Left ventricle myocardium inferior (tissue), 1 donor: ENCODE measurements at regions not wholly inside any gene's neighbourhood (a gene's known extent, or its start where the extent isn't known, plus 50 kb on each side); places are given as distances from the start of the nearest gene placed in this dataset.

Experiments used
- DNase-seq: peaks from one replicate; pipeline ENCODE4 v3.0.0-alpha.2; 2020
- H3K27ac ChIP-seq: fragments of 200-600 bp; replicated peaks from 2 replicates; pipeline ENCODE4 v1.8.0; 2021
- H3K27me3 ChIP-seq: fragments of 200-600 bp; 2 replicates; pipeline ENCODE4 v1.8.0; 2021; ENCODE audit warnings: low read depth
- H3K36me3 ChIP-seq: fragments of 200-600 bp; 2 replicates; pipeline ENCODE4 v1.8.0; 2021
- H3K4me1 ChIP-seq: fragments of 200-600 bp; 2 replicates; pipeline ENCODE4 v1.8.0; 2021
- H3K4me3 ChIP-seq: fragments of 200-600 bp; 2 replicates; pipeline ENCODE4 v1.8.0; 2021; ENCODE audit warnings: mild to moderate bottlenecking, moderate library complexity
- H3K9me3 ChIP-seq: fragments of 200-600 bp; replicated peaks from 2 replicates; pipeline ENCODE4 v1.8.0; 2021
- intact Hi-C: fragments of 100-400 bp; cut with micrococcal nuclease; formaldehyde crosslinking; loops from one replicate; pipeline ENCODE4 v1.11.0; 2022
- TF ChIP-seq, protein P1 (sequence below): fragments of 200-600 bp; IDR thresholded peaks from 2 replicates; pipeline ENCODE4 v1.8.0; 2021; ENCODE audit warnings: antibody characterized with exemption, mild to moderate bottlenecking, borderline replicate concordance
- donor health status: DM: no; HTN: yes; CAD: no; lungs with severe emphysema.

DNA sequence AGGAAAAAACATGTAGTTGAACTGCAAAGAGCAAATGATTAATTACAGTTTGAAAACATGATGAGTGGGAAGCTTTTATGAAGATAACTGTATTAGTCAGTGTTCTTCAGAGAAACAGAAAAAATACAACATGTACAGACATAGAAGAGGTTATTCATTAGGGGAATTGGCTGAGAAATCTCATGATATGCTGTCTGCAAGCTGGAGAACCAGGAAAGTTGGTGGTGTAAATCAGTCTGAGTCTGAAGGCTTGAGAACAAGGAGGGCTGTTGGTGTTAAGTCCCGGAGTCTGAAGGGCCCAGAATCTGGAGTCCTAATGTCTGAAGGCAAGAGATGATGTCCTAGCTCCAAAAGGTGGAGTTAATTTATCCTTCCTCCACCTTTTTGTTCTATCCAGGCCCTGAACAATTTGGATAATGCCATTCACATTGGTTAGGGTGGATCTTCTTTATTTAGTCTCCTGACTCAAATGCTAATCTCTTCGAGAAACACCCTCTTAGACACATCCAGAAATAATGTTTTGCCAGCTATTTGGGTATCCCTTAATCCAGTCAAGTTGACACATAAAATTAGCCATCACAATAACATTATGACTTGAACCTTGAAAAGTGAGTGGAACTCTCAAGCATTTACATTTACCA is 672.9 kb upstream of the PTBP2 start:
- TF ChIP-seq, protein P1, sequence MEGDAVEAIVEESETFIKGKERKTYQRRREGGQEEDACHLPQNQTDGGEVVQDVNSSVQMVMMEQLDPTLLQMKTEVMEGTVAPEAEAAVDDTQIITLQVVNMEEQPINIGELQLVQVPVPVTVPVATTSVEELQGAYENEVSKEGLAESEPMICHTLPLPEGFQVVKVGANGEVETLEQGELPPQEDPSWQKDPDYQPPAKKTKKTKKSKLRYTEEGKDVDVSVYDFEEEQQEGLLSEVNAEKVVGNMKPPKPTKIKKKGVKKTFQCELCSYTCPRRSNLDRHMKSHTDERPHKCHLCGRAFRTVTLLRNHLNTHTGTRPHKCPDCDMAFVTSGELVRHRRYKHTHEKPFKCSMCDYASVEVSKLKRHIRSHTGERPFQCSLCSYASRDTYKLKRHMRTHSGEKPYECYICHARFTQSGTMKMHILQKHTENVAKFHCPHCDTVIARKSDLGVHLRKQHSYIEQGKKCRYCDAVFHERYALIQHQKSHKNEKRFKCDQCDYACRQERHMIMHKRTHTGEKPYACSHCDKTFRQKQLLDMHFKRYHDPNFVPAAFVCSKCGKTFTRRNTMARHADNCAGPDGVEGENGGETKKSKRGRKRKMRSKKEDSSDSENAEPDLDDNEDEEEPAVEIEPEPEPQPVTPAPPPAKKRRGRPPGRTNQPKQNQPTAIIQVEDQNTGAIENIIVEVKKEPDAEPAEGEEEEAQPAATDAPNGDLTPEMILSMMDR: no peak
- no peaks in the 10 kb centered on the region for H3K27me3 ChIP-seq
- no peaks in the 10 kb centered on the region for H3K4me1 ChIP-seq
- H3K27ac ChIP-seq: no peak overlapping the region
- no peak overlapping the region for H3K4me3 ChIP-seq
- H3K36me3 ChIP-seq: no peaks in the 10 kb centered on the region
- intact Hi-C loops: no loop called here
- H3K9me3 ChIP-seq: peaks cover 16% of the 10 kb centered on the region
- DNase-seq: no peak

DNA sequence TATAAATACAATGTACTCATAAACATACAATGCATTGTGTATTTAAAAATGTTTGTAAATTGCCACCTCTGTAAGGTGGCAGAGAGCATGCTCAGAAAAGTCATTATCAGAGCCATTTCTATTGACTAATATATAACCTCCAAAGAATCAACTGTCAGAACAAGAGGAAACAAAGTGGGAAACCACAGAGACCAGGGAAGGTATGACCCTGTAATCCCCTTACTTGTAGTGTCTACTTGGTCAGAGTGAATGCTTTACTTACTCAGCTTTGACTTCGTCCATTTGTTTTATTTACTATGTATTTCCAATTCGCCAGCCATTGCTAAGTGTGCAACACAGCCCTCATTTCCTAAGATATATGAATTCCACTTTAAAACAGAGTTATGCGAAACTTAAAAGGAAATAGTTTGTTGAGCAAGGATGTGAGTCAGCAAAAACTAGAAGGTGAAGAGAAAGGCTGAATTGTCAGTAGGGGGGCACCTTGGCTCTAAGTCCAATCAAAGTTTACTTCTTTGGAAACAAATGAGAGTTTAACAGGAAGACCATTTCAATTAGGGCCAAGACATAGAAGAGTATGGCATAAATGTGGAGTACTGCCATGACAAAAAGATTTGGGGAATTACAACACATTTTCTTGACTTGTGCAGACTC is 671.7 kb upstream of the PTBP2 start:
- Histone ChIP-seq H3K27ac (no peak overlapping the region), H3K9me3 (peaks cover 24% of the 10 kb centered on the region), H3K27me3 (no peaks in the 10 kb centered on the region), H3K4me3 (no peak overlapping the region), H3K4me1 (no peaks in the 10 kb centered on the region), H3K36me3 (no peaks in the 10 kb centered on the region)
- TF ChIP-seq, protein P1: no peak
- intact Hi-C loops: no loop called here
- no peak for DNase-seq

DNA sequence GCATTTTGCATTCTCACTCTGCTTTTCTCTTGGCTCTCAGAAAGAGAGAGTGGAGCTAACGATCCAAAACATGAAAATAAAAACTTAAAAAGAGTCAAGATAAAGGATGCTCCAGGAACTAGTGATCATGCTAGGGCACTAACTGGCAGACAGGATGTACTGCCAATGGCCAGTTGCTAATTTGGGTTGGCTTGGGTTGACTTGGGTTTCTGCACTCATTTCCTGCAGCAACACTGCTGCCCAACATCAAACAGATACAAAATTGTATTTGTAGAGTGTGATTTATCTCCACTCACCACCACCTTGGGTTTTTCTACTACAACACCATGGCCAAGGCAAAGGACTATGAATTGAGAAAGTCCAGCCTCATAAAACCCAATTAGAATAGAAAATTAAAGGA is 662.3 kb upstream of the PTBP2 start:
- intact Hi-C loops: no loop called here
- no peak for DNase-seq
- Histone ChIP-seq H3K4me1 (no peaks in the 10 kb centered on the region), H3K4me3 (no peak overlapping the region), H3K27me3 (no peaks in the 10 kb centered on the region), H3K27ac (no peak overlapping the region), H3K36me3 (no peaks in the 10 kb centered on the region), H3K9me3 (peaks cover 27% of the 10 kb centered on the region)
- TF ChIP-seq, protein P1: no peak

DNA sequence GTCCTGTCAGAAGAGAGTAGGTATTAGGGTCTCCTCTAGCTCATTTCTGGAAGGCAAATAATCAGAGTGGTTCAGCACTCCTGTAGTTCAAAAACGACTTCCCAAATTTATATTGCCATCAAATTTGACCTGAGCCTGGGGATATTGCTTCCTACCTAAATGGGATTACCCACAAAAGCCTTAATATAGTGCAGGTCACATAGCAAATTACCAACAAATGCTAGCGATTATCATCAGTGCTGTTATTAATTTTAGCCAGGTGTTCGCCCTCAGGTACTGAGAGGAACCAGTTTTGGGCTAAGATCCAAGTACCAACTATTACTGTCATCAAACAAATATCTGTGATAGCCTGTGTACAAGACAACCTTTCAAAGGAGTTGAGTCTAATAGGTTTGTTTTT is 661.8 kb upstream of the PTBP2 start:
- H3K36me3 ChIP-seq: no peaks in the 10 kb centered on the region
- no peak for DNase-seq
- TF ChIP-seq, protein P1: no peak
- no peak overlapping the region for H3K4me3 ChIP-seq
- no peaks in the 10 kb centered on the region for H3K4me1 ChIP-seq
- H3K9me3 ChIP-seq: peaks cover 22% of the 10 kb centered on the region
- no peak overlapping the region for H3K27ac ChIP-seq
- no peaks in the 10 kb centered on the region for H3K27me3 ChIP-seq
- intact Hi-C loops: no loop called here

DNA sequence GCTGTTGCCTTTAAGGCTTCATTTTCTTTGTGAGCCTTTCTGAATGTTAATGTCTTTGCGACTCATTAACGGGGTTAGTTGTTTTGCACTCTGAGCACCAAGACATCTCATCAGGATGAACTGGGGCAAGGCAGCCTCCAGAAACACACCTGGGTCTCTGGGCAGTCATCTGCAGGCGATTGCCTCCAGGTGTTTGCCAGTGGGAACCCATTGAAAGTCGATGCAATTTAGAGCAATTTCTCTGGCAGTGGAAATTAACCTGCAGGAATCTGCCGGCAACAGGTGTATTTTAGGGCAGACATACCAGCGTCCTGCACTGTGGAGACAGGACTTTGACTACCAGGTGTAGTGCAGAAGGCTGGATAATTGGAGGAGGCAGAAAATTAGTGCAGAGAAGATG is 661.0 kb upstream of the PTBP2 start:
- intact Hi-C loops: no loop called here
- TF ChIP-seq, protein P1: no peak
- no peaks in the 10 kb centered on the region for H3K36me3 ChIP-seq

More for the DNA sequence above, 661.0 kb upstream of the PTBP2 start:
- Histone ChIP-seq H3K4me1 (no peaks in the 10 kb centered on the region), H3K9me3 (peaks cover 30% of the 10 kb centered on the region), H3K27ac (no peak overlapping the region), H3K4me3 (no peak overlapping the region), H3K27me3 (no peaks in the 10 kb centered on the region)
- DNase-seq: no peak
